OCI-LY7 (cell line): ENCODE measurements at regions not wholly inside any gene's neighbourhood (a gene's known extent, or its start where the extent isn't known, plus 50 kb on each side); places are given as distances from the start of the nearest gene placed in this dataset.

Experiments used
- BruUV-seq: library from RNA; stranded (reverse); fragments of 400-500 nt; replicated peaks from 2 replicates; lab custom pipeline; 2021; lab: Mats Ljungman, UMichigan
- CTCF ChIA-PET: fragments of 300-600 bp; sonication (Branson Sonifier 250); formaldehyde crosslinking; loops from one replicate; lab custom pipeline; 2022; ENCODE audit warnings: antibody characterized with exemption; ENCODE audit not compliant: unreplicated experiment; lab: Charles Lee
- POLR2A ChIA-PET: fragments of 300-600 bp; sonication (Branson Sonifier 250); formaldehyde crosslinking; loops from one replicate; lab custom pipeline; 2022; ENCODE audit warnings: antibody characterized with exemption; lab: Charles Lee
- DNase-seq: peaks from one replicate; pipeline ENCODE4 v3.0.0-alpha.2; 2015; ENCODE audit warnings: low spot score
- H2AFZ ChIP-seq: fragments of 200-600 bp; sonication (generic), shearing (Covaris generic); 2 replicates; pipeline ENCODE4 v1.6.1; 2014; ENCODE audit warnings: mild to moderate bottlenecking, antibody characterized with exemption, low read length, moderate library complexity
- H3K27ac ChIP-seq: fragments of 200-600 bp; sonication (generic); 2 replicates; pipeline ENCODE4 v1.5.1; 2014; ENCODE audit warnings: mixed run types, low read depth, mild to moderate bottlenecking, moderate library complexity, low read length, inconsistent platforms; ENCODE audit not compliant: poor library complexity, severe bottlenecking
- H3K36me3 ChIP-seq: fragments of 200-600 bp; sonication (generic); 2 replicates; pipeline ENCODE4 v1.6.1; 2014; ENCODE audit warnings: mild to moderate bottlenecking, antibody characterized with exemption, low read length, moderate library complexity, mixed read lengths; ENCODE audit not compliant: insufficient read depth
- H3K4me1 ChIP-seq: fragments of 200-600 bp; sonication (generic); 2 replicates; pipeline ENCODE4 v1.5.1; 2014; ENCODE audit warnings: mild to moderate bottlenecking, low read length; ENCODE audit not compliant: insufficient read depth, poor library complexity, severe bottlenecking
- H3K4me2 ChIP-seq: fragments of 200-600 bp; sonication (generic); 2 replicates; pipeline ENCODE4 v1.6.1; 2014; ENCODE audit warnings: mild to moderate bottlenecking, low read length
- H3K4me3 ChIP-seq: fragments of 200-600 bp; sonication (generic); 2 replicates; pipeline ENCODE4 v1.5.1; 2014; ENCODE audit warnings: mild to moderate bottlenecking, low read depth, low read length; ENCODE audit not compliant: poor library complexity, severe bottlenecking
- H3K79me2 ChIP-seq: fragments of 200-600 bp; sonication (generic); 2 replicates; pipeline ENCODE4 v1.6.1; 2016; ENCODE audit warnings: low read depth, mild to moderate bottlenecking, low read length, moderate library complexity, mixed read lengths; ENCODE audit not compliant: insufficient read depth
- H3K9me2 ChIP-seq: fragments of 200-600 bp; sonication (generic); 2 replicates; pipeline ENCODE4 v1.6.1; 2016; ENCODE audit warnings: mild to moderate bottlenecking, low read length, mixed read lengths; ENCODE audit not compliant: insufficient read depth
- H3K9me3 ChIP-seq: fragments of 200-600 bp; sonication (generic); 2 replicates; pipeline ENCODE4 v1.6.1; 2014; ENCODE audit warnings: mild to moderate bottlenecking, mixed run types, low read length, mixed read lengths
- H4K20me1 ChIP-seq: fragments of 200-600 bp; sonication (generic); 2 replicates; pipeline ENCODE4 v1.6.1; 2014; ENCODE audit warnings: mild to moderate bottlenecking, antibody characterized with exemption, low read length, moderate library complexity, mixed read lengths; ENCODE audit not compliant: insufficient read depth
- CTCF ChIP-seq: fragments of 200-600 bp; sonication (generic); conservative IDR thresholded peaks from 2 replicates; pipeline ENCODE4 v1.5.1; 2014; ENCODE audit warnings: mild to moderate bottlenecking, antibody characterized with exemption, low read length, moderate library complexity, mixed read lengths
- EZH2phosphoT487 ChIP-seq: fragments of 200-600 bp; sonication (generic); IDR thresholded peaks from 2 replicates; pipeline ENCODE4 v1.6.1; 2018; ENCODE audit warnings: low read depth, borderline replicate concordance, mild to moderate bottlenecking, mixed run types, antibody characterized with exemption, low read length, moderate library complexity, mixed read lengths
- intact Hi-C: fragments of 100-400 bp; cut with micrococcal nuclease; formaldehyde crosslinking; loops from one replicate; pipeline ENCODE4 v1.10.0; 2022; ENCODE audit not compliant: unreplicated experiment

- no peak overlapping the region for H2AFZ ChIP-seq
- no peaks in the 10 kb centered on the region for H3K79me2 ChIP-seq
- H3K27ac ChIP-seq, result no peak overlapping the region
- CTCF ChIA-PET, result no interaction called here
- intact Hi-C loops, result no loop called here
- no peak overlapping the region for H3K4me2 ChIP-seq
- H3K4me1 ChIP-seq, result no peaks in the 10 kb centered on the region
- TF ChIP-seq CTCF, result no peak
- POLR2A ChIA-PET, result no interaction called here
- H3K36me3 ChIP-seq, result no peaks in the 10 kb centered on the region
- H4K20me1 ChIP-seq, result no peaks in the 10 kb centered on the region
- H3K9me2 ChIP-seq, result no peaks in the 10 kb centered on the region
- H3K9me3 ChIP-seq, result no peaks in the 10 kb centered on the region
- BruUV-seq, result no TSS peak
- no peak overlapping the region for H3K4me3 ChIP-seq
- no peak for DNase-seq
Observed at GRCh38 chr2:118315606-118316005, 227.3 kb downstream of the INSIG2 start.

- H3K79me2 ChIP-seq, result no peaks in the 10 kb centered on the region
- no peak overlapping the region for H2AFZ ChIP-seq
- CTCF ChIA-PET, result no interaction called here
- no peak overlapping the region for H3K27ac ChIP-seq
- H3K4me2 ChIP-seq, result no peak overlapping the region
- POLR2A ChIA-PET, result no interaction called here
- no peaks in the 10 kb centered on the region for H3K9me3 ChIP-seq
- no peaks in the 10 kb centered on the region for H4K20me1 ChIP-seq
- TF ChIP-seq CTCF (no peak), EZH2phosphoT487 (no peak)
- H3K4me3 ChIP-seq, result no peak overlapping the region
- intact Hi-C loops, result no loop called here
- H3K4me1 ChIP-seq, result no peaks in the 10 kb centered on the region
- no peak for DNase-seq
- H3K9me2 ChIP-seq, result no peaks in the 10 kb centered on the region
- no TSS peak for BruUV-seq
- no peaks in the 10 kb centered on the region for H3K36me3 ChIP-seq
Observed at GRCh38 chr2:118312969-118313756, 224.9 kb downstream of the INSIG2 start.

GRCh38 chr2:118310681-118311429 is 222.6 kb downstream of the INSIG2 start:
- Histone ChIP-seq H2AFZ (no peak overlapping the region), H3K9me2 (no peaks in the 10 kb centered on the region), H3K4me3 (no peak overlapping the region), H3K79me2 (no peaks in the 10 kb centered on the region), H3K4me1 (no peaks in the 10 kb centered on the region), H3K36me3 (no peaks in the 10 kb centered on the region), H3K27ac (no peak overlapping the region), H4K20me1 (no peaks in the 10 kb centered on the region), H3K9me3 (no peaks in the 10 kb centered on the region), H3K4me2 (no peak overlapping the region)
- CTCF ChIA-PET, result no interaction called here
- POLR2A ChIA-PET, result no interaction called here
- intact Hi-C loops, result no loop called here
- DNase-seq, result no peak
- TF ChIP-seq CTCF, result no peak
- no peak for TF ChIP-seq EZH2phosphoT487
- BruUV-seq, result no TSS peak
